SU-DHL-6 (cell line): ENCODE measurements at regions not wholly inside any gene's neighbourhood (a gene's known extent, or its start where the extent isn't known, plus 50 kb on each side); places are given as distances from the start of the nearest gene placed in this dataset.

Source experiments
- H2AFZ ChIP-seq: fragments of 200-600 bp; sonication (generic); 2 replicates; pipeline ENCODE4 v1.6.1; 2014; ENCODE audit warnings: low read depth, mild to moderate bottlenecking, moderate library complexity, mixed read lengths, antibody characterized with exemption, low read length; ENCODE audit not compliant: severe bottlenecking
- H3F3A ChIP-seq: fragments of 200-600 bp; shearing (Covaris generic); 2 replicates; pipeline ENCODE4 v1.6.0; 2016; ENCODE audit warnings: antibody characterized with exemption, mild to moderate bottlenecking; ENCODE audit not compliant: insufficient read depth
- H3K27ac ChIP-seq: fragments of 200-600 bp; sonication (generic); 2 replicates; pipeline ENCODE4 v1.5.1; 2016; ENCODE audit warnings: low read depth, mild to moderate bottlenecking, low read length, moderate library complexity, mixed read lengths
- H3K27me3 ChIP-seq: fragments of 200-600 bp; sonication (generic), shearing (Covaris generic); 2 replicates; pipeline ENCODE4 v1.6.0; 2014; ENCODE audit warnings: mild to moderate bottlenecking, low read length
- H3K36me3 ChIP-seq: fragments of 200-600 bp; sonication (generic); 2 replicates; pipeline ENCODE4 v1.6.1; 2014; ENCODE audit warnings: mild to moderate bottlenecking, low read length, mixed read lengths
- H3K4me2 ChIP-seq: fragments of 300-600, 200-600 bp; shearing (Covaris generic), sonication (generic); 2 replicates; pipeline ENCODE4 v1.6.0; 2014; ENCODE audit warnings: low read length, low read depth, mild to moderate bottlenecking; ENCODE audit not compliant: poor library complexity, severe bottlenecking
- H3K4me3 ChIP-seq: fragments of 200-600 bp; sonication (generic); 2 replicates; pipeline ENCODE4 v1.5.1; 2014; ENCODE audit warnings: antibody characterized with exemption, low read length, mild to moderate bottlenecking, mixed read lengths; ENCODE audit not compliant: insufficient read depth, poor library complexity, severe bottlenecking
- H3K79me2 ChIP-seq: fragments of 200-600 bp; sonication (generic); 2 replicates; pipeline ENCODE4 v1.6.1; 2014; ENCODE audit warnings: mild to moderate bottlenecking, low read length, moderate library complexity; ENCODE audit not compliant: insufficient read depth
- H3K9ac ChIP-seq: fragments of 200-600 bp; sonication (generic); 2 replicates; pipeline ENCODE4 v1.7.0; 2014; ENCODE audit warnings: mild to moderate bottlenecking, low read length
- H3K9me2 ChIP-seq: fragments of 200-600 bp; sonication (generic); replicated peaks from 2 replicates; pipeline ENCODE4 v1.6.1; 2014; ENCODE audit warnings: low read length; ENCODE audit not compliant: insufficient read depth
- H3K9me3 ChIP-seq: fragments of 200-600 bp; sonication (generic); 2 replicates; pipeline ENCODE4 v1.6.1; 2014; ENCODE audit warnings: low read length, mixed read lengths; ENCODE audit not compliant: insufficient read depth
- H4K20me1 ChIP-seq: fragments of 200-600 bp; sonication (generic); 2 replicates; pipeline ENCODE4 v1.6.1; 2014; ENCODE audit warnings: low read depth, mild to moderate bottlenecking, antibody characterized with exemption, low read length, moderate library complexity, mixed read lengths
- EZH2phosphoT487 ChIP-seq: fragments of 200-600 bp; sonication (generic), shearing (Covaris generic); conservative IDR thresholded peaks from 2 replicates; pipeline ENCODE4 v1.6.1; 2018; ENCODE audit warnings: mild to moderate bottlenecking, antibody characterized with exemption, low read length, moderate library complexity, mixed read lengths
- TF ChIP-seq, protein P1 (sequence below): fragments of 200-600 bp; sonication (generic); IDR thresholded peaks from one replicate; pipeline ENCODE4 v1.5.1; 2017; ENCODE audit warnings: antibody characterized with exemption, mild to moderate bottlenecking, low read length, moderate library complexity; ENCODE audit not compliant: insufficient read depth, poor library complexity, severe bottlenecking

DNA sequence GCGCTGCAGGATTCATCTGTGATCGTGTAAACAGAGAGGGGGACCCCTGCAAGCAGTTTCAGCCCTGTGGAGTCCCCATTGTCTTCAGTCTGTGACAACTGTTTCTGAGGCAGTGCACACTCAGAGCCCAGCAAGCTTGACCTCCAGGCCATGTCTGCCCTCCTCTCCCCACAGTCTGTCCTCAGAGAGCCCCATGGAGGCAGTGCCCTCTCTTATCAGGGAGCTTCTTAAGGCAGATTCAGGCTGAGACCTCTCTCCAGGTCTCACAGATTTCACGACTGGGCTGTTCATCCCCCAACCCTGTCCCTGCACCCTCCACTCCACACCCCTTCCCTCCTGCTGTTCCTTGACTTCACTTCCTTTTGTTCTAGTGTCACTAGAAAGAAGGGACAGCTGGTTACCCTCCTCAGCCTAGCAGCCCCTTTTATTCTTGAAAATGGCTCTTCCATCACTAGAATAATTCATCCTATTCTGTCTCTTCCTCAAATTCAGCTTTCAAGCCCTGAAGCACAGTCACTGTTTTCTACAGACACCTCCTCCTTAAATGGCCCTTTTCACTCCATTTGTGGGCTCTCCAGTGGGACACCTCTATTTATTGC lies 218.4 kb downstream of the MED10 start:
- Histone ChIP-seq H3K4me3 (no peak overlapping the region), H3K36me3 (no peaks in the 10 kb centered on the region), H3K27ac (no peak overlapping the region), H3K27me3 (no peaks in the 10 kb centered on the region), H3K79me2 (no peaks in the 10 kb centered on the region), H3K9me2 (no peaks in the 10 kb centered on the region), H3K9ac (no peak overlapping the region), H2AFZ (no peak overlapping the region), H3K9me3 (no peaks in the 10 kb centered on the region), H3K4me2 (no peak overlapping the region), H4K20me1 (no peaks in the 10 kb centered on the region), H3F3A (no peaks in the 10 kb centered on the region)
- TF ChIP-seq EZH2phosphoT487: no peak
- TF ChIP-seq, protein P1, sequence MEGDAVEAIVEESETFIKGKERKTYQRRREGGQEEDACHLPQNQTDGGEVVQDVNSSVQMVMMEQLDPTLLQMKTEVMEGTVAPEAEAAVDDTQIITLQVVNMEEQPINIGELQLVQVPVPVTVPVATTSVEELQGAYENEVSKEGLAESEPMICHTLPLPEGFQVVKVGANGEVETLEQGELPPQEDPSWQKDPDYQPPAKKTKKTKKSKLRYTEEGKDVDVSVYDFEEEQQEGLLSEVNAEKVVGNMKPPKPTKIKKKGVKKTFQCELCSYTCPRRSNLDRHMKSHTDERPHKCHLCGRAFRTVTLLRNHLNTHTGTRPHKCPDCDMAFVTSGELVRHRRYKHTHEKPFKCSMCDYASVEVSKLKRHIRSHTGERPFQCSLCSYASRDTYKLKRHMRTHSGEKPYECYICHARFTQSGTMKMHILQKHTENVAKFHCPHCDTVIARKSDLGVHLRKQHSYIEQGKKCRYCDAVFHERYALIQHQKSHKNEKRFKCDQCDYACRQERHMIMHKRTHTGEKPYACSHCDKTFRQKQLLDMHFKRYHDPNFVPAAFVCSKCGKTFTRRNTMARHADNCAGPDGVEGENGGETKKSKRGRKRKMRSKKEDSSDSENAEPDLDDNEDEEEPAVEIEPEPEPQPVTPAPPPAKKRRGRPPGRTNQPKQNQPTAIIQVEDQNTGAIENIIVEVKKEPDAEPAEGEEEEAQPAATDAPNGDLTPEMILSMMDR: no peak

DNA sequence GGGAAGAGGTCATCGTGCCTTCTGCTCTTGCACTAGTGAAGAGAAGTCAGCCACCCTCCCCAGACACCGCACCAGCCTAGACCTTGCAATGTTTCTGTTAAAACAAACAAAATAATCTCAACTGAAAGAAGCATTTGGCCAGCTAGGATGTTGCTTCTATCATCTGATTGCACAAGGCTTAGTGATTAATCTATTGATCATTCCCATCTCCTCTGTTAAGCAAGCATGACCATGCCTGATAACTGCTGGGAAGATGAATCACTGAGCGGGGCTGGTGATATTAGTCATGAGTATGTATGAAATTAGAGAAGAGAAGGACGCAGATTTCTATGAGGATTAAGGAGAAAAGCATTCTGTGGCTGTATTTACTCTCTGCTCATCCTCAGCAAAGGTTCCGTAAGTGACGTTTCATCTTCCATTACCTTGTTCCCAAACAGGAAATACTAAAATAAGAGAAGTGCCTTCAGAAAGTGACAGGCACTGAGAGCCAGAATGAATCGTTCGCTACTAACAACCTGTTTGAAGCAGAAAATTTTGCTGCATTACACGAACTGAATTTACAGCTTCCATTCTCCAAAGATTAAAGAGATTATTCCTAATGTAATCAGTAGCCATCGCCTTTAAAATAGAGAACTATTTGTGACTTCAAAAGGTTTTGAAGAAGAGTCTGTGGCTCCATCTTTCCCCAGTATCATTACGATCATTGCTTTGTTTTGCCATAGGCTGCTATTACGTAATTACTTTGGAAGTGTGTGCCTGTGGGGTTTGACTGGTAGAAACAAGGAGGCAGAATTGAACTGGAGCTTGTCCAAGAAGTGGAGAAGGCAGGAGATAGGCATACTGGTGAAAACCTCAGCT lies 219.1 kb downstream of the MED10 start:
- no peak overlapping the region for H3K4me2 ChIP-seq
- no peak overlapping the region for H2AFZ ChIP-seq

DNA sequence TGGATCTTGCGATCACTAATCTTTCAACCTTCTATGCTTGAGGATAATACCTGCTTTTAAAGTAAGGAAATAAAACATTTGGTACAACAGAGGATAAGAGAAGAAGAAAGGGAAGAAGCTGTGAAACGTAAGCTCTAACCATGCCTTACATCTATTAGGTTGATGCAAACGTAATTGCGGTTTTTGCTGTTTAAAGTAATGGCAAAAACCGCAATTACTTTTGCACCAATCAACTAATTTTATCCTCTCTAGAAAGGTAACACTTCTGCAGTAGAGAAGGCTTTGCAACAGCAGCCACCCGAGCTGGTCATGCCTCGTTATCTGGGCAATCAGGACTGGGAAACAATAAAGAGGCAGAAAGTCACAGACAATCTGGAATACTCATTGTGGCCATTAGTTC lies 224.1 kb downstream of the MED10 start:
- no peak overlapping the region for H3K27ac ChIP-seq
- no peaks in the 10 kb centered on the region for H3K79me2 ChIP-seq
- no peaks in the 10 kb centered on the region for H3F3A ChIP-seq
- H3K9me2 ChIP-seq: no peaks in the 10 kb centered on the region
- H3K4me3 ChIP-seq: no peak overlapping the region
- no peak overlapping the region for H3K4me2 ChIP-seq
- H3K27me3 ChIP-seq: no peaks in the 10 kb centered on the region
- no peaks in the 10 kb centered on the region for H3K36me3 ChIP-seq
- no peak overlapping the region for H3K9ac ChIP-seq
- no peaks in the 10 kb centered on the region for H4K20me1 ChIP-seq
- no peaks in the 10 kb centered on the region for H3K9me3 ChIP-seq
- TF ChIP-seq EZH2phosphoT487: no peak
- no peak overlapping the region for H2AFZ ChIP-seq

More for the DNA sequence above, 219.1 kb downstream of the MED10 start:
- Histone ChIP-seq H3K9ac (no peak overlapping the region), H3K79me2 (no peaks in the 10 kb centered on the region), H3F3A (no peaks in the 10 kb centered on the region), H3K27me3 (no peaks in the 10 kb centered on the region), H3K36me3 (no peaks in the 10 kb centered on the region), H3K9me3 (no peaks in the 10 kb centered on the region), H3K4me3 (no peak overlapping the region), H4K20me1 (no peaks in the 10 kb centered on the region), H3K27ac (no peak overlapping the region), H3K9me2 (no peaks in the 10 kb centered on the region)
- no peak for TF ChIP-seq EZH2phosphoT487
- TF ChIP-seq, protein P1: no peak

DNA sequence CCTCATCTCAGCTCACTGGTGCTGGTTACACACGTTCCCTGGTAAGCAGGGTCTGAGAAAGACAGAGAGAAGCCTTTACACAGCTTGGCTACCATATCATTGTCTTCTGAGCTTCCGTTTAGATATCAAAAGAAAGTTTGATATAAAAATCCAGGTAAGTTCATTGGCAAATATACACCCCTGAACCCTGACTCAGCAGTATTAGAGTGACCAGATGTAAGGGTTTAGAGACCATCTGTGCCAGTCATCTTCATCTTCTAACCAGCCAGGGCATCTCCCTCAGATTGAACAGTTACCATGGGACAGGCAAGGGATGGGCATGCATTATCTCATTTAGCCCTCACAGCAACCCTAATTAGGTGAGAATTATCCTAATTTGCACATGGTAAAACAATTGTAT lies 232.1 kb downstream of the MED10 start:
- no peak overlapping the region for H3K4me3 ChIP-seq
- TF ChIP-seq, protein P1: no peak
- TF ChIP-seq EZH2phosphoT487: no peak
- H3K4me2 ChIP-seq: no peak overlapping the region
- H3K36me3 ChIP-seq: no peaks in the 10 kb centered on the region
- H4K20me1 ChIP-seq: no peaks in the 10 kb centered on the region
- no peaks in the 10 kb centered on the region for H3F3A ChIP-seq
- H3K9me2 ChIP-seq: no peaks in the 10 kb centered on the region
- H3K27me3 ChIP-seq: no peaks in the 10 kb centered on the region
- H2AFZ ChIP-seq: no peak overlapping the region
- no peak overlapping the region for H3K9ac ChIP-seq
- H3K27ac ChIP-seq: no peak overlapping the region
- no peaks in the 10 kb centered on the region for H3K9me3 ChIP-seq
- H3K79me2 ChIP-seq: no peaks in the 10 kb centered on the region
